ENCODE measurements at regions not wholly inside any gene's neighbourhood (a gene's known extent, or its start where the extent isn't known, plus 50 kb on each side); places are given as distances from the start of the nearest gene placed in this dataset.
"Not testable (repeated sequence)": the region's sequence is repeated elsewhere in the genome, so short reads cannot be mapped to it uniquely, and the experiment has no call there.

DNA sequence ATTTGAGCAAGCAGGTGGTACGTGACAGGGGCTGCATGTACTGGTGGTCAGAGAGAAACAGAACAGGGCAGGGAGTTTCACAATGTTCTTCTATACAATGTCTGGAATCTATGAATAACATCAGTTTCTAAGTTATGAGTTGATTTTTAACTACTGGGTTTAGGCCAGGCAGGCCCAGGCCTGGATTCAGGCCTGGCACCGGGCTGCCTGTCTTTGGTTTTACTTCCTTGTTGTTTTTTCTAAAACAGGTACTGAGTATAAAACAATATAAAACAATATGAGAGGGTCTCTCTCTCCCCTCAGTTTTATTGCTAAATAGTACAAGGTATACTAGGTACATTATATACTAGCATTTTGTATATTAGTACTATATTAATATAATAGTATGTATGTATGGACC, 742.7 kb upstream of the FAT3 start:
- TF ChIP-seq, protein P1, sequence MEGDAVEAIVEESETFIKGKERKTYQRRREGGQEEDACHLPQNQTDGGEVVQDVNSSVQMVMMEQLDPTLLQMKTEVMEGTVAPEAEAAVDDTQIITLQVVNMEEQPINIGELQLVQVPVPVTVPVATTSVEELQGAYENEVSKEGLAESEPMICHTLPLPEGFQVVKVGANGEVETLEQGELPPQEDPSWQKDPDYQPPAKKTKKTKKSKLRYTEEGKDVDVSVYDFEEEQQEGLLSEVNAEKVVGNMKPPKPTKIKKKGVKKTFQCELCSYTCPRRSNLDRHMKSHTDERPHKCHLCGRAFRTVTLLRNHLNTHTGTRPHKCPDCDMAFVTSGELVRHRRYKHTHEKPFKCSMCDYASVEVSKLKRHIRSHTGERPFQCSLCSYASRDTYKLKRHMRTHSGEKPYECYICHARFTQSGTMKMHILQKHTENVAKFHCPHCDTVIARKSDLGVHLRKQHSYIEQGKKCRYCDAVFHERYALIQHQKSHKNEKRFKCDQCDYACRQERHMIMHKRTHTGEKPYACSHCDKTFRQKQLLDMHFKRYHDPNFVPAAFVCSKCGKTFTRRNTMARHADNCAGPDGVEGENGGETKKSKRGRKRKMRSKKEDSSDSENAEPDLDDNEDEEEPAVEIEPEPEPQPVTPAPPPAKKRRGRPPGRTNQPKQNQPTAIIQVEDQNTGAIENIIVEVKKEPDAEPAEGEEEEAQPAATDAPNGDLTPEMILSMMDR (IDR thresholded peaks at IDR 0.05): not testable (repeated sequence)
- TF ChIP-seq POLR2AphosphoS5, EP300 (IDR thresholded peaks at IDR 0.05): not testable (repeated sequence)
